ENCODE measurements at regions not wholly inside any gene's neighbourhood (a gene's known extent, or its start where the extent isn't known, plus 50 kb on each side); places are given as distances from the start of the nearest gene placed in this dataset.

DNA sequence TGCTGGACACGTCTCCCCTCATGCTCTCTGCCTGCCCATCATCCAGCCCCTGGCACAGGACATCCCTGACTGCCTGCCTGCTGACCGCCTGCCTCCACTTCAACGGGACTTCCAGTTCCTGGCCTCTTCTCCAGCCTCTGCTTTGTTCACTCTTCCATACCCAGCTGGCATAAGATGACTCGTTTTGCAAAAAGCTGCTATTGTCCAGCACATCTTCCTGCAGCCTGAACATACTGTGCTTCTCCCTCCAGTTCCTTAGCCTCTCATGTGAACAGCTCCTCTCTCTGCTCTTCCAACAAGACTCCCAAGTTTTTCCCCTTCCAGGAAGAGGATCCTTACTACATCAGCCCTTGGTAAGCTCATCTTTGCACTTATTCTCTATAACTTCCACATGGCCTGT is 62.4 kb upstream of the SKOR2 start:
- intact Hi-C loops (cut with DNase I; ENCODE audit: low total_unique reads), result no loop called here
- no peaks in the 10 kb centered on the region for H3K4me1 ChIP-seq
- no peak for DNase-seq
- H3K27me3 ChIP-seq, result no peaks in the 10 kb centered on the region
- no peak for ATAC-seq
- no peak overlapping the region for H3K4me3 ChIP-seq
- no peaks in the 10 kb centered on the region for H3K9me3 ChIP-seq
- TF ChIP-seq, protein P1, sequence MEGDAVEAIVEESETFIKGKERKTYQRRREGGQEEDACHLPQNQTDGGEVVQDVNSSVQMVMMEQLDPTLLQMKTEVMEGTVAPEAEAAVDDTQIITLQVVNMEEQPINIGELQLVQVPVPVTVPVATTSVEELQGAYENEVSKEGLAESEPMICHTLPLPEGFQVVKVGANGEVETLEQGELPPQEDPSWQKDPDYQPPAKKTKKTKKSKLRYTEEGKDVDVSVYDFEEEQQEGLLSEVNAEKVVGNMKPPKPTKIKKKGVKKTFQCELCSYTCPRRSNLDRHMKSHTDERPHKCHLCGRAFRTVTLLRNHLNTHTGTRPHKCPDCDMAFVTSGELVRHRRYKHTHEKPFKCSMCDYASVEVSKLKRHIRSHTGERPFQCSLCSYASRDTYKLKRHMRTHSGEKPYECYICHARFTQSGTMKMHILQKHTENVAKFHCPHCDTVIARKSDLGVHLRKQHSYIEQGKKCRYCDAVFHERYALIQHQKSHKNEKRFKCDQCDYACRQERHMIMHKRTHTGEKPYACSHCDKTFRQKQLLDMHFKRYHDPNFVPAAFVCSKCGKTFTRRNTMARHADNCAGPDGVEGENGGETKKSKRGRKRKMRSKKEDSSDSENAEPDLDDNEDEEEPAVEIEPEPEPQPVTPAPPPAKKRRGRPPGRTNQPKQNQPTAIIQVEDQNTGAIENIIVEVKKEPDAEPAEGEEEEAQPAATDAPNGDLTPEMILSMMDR (IDR thresholded peaks at IDR 0.05 in 4 of 5, conservative IDR thresholded peaks at IDR 0.05 in 1 of 5), result no peak
- no peak for TF ChIP-seq POLR2A (IDR thresholded peaks at IDR 0.05)
- H3K27ac ChIP-seq, result no peak overlapping the region
- in situ Hi-C loops (cut with MboI; ENCODE audit: low sequenced_read_pairs in 4 of 4), result no loop called here
- H3K36me3 ChIP-seq, result no peaks in the 10 kb centered on the region

GRCh38 chr18:47311585-47311984 is 60.1 kb upstream of the SKOR2 start:
- in situ Hi-C loops (cut with MboI; ENCODE audit: low sequenced_read_pairs in 4 of 4), result no loop called here
- no peaks in the 10 kb centered on the region for H3K4me1 ChIP-seq
- H3K9me3 ChIP-seq, result no peaks in the 10 kb centered on the region
- DNase-seq (no peak), ATAC-seq (no peak)
- H3K36me3 ChIP-seq, result no peaks in the 10 kb centered on the region
- TF ChIP-seq POLR2A (IDR thresholded peaks at IDR 0.05), result no peak
- TF ChIP-seq, protein P1 (IDR thresholded peaks at IDR 0.05 in 4 of 5, conservative IDR thresholded peaks at IDR 0.05 in 1 of 5), result no peak
- intact Hi-C loops (cut with DNase I; ENCODE audit: low total_unique reads), result no loop called here
- no peak overlapping the region for H3K27ac ChIP-seq
- no peak overlapping the region for H3K4me3 ChIP-seq
- no peaks in the 10 kb centered on the region for H3K27me3 ChIP-seq

Small RNA genes in the stretch of these regions (microRNA-seq; reads per million reads assigned to microRNA genes)
- gene MIR4527 (ENCODE audit: borderline replicate concordance in 2 of 2), result 0 reads per million in 2 donors

All from gastrocnemius medialis (tissue), 4 donors.